ENCODE measurements at regions not wholly inside any gene's neighbourhood (a gene's known extent, or its start where the extent isn't known, plus 50 kb on each side); places are given as distances from the start of the nearest gene placed in this dataset.

- no peak for FAIRE-seq
Measured at GRCh38 chr3:88209356-88209755, 59.6 kb downstream of the C3orf38 start.

GRCh38 chr3:88211096-88211890 is 61.5 kb downstream of the C3orf38 start:
- FAIRE-seq (no peak), DNase-seq (ENCODE audit: low spot score) (no peak)

More at GRCh38 chr3:88209356-88209755, 59.6 kb downstream of the C3orf38 start:
- DNase-seq (ENCODE audit: low spot score), result no peak

- DNase-seq (ENCODE audit: low spot score), result no peak
- FAIRE-seq, result no peak
Measured at GRCh38 chr3:88219138-88219792, 69.5 kb downstream of the C3orf38 start.

DNA sequence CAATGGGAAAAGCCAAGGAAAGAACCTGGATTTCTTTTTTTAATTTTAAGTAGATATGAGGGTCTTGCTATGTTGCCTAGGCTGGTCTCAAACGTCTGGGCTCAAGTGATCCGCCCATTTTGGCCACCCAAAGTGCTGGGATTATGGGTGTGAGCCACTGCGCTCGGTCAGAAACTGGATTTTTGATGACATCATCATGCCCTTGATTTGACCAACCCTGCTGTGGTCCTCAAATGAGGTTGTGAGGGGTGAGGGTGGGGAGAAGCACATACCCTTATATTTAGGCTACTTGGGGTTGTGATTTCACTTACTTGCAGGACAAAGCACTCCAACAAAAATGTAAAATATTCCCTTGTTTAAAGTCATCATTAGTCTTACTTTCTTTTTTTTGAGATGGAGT is 70.4 kb downstream of the C3orf38 start:
- FAIRE-seq, result no peak
- DNase-seq (ENCODE audit: low spot score), result no peak

GRCh38 chr3:88221726-88222125 is 72.0 kb downstream of the C3orf38 start:
- FAIRE-seq (no peak), DNase-seq (ENCODE audit: low spot score) (no peak)

DNA sequence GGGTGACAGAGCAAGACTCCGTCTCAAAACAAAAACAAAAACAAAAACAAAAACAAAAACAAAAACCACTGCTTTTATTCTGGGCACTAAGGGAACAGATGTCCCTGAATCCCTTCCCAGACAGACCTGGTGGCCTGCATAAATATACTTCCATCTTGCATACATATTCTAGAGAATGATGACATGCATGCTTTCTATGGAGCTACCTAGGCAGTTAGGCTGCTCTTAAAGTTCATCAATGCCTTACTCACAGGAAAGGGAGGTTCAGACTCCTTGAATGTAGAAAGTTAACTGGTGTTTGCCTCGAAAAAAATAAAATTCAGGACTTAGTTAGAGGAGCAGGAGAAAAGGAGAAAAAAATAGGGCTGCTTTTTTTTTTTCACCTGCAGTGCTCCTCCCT is 72.6 kb downstream of the C3orf38 start:
- no peak for DNase-seq (ENCODE audit: low spot score)

GRCh38 chr3:88225326-88226008 is 75.7 kb downstream of the C3orf38 start:
- DNase-seq (ENCODE audit: low spot score) (no peak), FAIRE-seq (no peak)

More for the DNA sequence above, 72.6 kb downstream of the C3orf38 start:
- no peak for FAIRE-seq

DNA sequence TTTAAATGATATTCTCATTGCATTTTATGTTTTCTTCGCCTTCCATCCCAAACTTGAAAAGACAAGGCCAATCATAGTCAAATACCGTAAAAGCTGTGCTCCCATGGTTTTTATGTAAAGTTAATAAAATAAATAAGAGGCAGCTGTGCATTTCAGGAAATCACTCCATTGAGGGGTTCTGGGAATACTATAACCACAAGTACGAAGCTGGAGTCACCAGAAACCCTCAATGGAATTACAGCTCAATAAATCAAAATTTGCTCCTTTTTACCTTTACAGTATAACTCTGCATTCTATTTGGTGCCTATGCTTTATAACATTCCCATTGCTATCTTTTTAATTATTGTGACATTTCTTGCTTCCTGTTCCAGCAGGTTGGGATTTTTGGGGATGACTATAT is 77.2 kb downstream of the C3orf38 start:
- DNase-seq (ENCODE audit: low spot score), result no peak
- FAIRE-seq, result no peak

GRCh38 chr3:88230638-88231037 is 80.9 kb downstream of the C3orf38 start:
- FAIRE-seq, result no peak
- DNase-seq (ENCODE audit: low spot score), result no peak

DNA sequence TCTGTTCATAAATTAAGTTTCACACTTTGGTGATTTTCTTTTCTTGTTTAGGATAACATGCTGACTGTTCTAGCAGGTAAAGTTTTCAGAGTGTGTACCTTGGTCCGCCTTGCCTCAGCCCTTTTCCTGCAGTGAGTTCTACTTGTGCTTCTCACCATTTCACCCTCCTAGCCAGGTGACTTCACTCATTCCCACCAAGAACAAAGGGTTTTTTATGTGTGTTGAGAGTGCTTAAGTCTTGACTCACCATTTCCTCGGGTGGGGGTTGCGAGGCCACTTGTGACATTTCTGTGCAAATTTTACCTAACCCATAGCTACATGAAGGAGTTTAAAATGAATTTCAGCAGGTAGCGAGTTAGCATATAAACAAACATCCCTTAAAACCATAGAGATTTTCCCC is 81.4 kb downstream of the C3orf38 start:
- DNase-seq (ENCODE audit: low spot score) (no peak), FAIRE-seq (no peak)

GRCh38 chr3:88231632-88232031 is 81.9 kb downstream of the C3orf38 start:
- FAIRE-seq, result no peak
- DNase-seq (ENCODE audit: low spot score), result no peak

DNA sequence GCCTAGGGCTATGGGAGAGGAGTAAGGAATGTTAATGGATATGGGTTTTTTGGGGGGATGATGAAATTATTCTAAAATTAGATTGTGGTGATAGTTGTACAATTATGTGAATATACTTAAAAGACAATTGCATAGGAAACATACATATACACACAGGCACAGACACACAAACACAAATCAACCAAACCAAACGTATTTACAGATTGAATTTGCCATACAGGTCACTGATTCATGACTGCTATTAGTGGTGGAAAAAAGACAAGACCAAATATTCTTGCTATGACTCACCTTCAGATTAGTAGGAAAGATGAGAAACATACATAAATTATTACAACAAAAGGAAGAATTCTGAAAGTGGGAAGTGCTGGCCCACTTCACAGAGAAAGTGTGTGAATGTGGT is 85.3 kb downstream of the C3orf38 start:
- DNase-seq (ENCODE audit: low spot score) (no peak), FAIRE-seq (no peak)

DNA sequence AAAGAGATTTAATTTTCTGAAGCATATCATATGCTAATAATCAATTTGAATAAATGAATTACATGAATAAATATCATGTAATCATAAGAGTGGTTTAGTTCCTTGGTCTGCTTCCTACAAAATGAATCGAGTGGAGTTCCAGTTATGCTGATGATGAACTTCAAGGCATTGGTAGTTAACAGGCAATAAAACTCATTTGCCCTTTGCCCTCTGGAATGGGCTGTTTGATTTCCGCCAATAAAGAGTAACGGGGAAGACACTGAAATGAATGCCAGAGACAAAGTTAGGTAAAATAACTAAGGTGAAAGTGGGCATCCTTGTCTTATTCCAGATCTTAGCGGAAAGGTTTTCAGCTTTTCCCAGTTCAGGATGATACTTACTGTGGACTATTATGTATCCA is 90.1 kb downstream of the C3orf38 start:
- FAIRE-seq (no peak), DNase-seq (ENCODE audit: low spot score) (no peak)

DNA sequence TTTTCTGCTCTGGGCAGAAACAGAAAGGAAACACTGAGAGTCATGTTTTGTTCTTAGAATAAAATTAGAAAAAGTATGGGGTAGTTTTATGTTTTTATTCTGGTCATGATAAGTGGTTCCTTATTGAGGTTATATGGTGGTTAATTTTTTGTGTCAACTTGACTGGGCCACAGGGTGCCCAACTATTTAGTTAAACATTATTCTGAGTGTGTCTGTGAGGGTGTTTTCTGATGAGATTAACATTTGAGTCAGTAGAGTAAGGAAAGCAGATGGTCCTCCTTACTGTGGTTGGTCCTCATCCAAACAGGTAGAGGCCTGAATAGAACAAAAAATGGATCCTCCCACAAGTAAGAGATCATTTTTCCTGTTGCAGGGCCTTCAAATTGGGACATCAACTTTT is 98.9 kb downstream of the C3orf38 start:
- FAIRE-seq, result no peak

GRCh38 chr3:88259045-88259444 is 109.3 kb downstream of the C3orf38 start:
- DNase-seq (ENCODE audit: low spot score), result no peak

More for the DNA sequence above, 98.9 kb downstream of the C3orf38 start:
- DNase-seq (ENCODE audit: low spot score), result no peak

GRCh38 chr3:88262527-88262926 is 112.8 kb downstream of the C3orf38 start:
- FAIRE-seq, result no peak
- DNase-seq (ENCODE audit: low spot score), result no peak

More at GRCh38 chr3:88259045-88259444, 109.3 kb downstream of the C3orf38 start:
- FAIRE-seq, result no peak

DNA sequence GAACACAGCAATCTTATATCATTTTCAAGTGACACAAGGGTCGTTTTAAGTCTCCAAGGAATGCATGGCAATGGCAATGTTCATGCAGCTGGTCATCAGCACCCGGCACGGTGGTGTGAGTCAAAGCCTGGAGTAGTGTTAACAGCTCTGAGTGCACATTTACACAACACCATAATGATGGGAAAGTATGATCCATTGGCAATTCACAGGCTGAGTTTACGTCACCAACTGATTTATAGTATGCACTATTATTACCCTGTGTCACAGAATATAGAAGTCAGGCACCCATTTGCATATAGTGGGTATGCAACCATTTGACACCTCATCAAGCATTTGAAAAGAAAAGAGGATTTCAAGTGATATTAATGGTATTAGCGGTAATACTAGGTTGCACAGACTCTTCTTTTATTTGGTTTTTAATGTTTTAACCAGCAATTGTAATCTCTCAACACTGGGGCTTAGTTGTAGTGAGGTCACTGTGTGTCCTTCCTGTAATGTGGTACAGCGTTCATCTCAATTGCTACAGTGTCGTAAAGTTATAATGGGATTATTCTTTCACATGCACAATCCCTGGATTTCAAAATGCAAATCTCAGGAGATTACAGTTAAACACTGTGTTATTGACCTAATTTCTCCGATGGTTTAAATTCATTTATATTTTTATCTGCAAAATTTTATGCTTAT is 113.8 kb downstream of the C3orf38 start:
- FAIRE-seq (no peak), DNase-seq (ENCODE audit: low spot score) (no peak)

- FAIRE-seq, result no peak
- no peak for DNase-seq (ENCODE audit: low spot score)
Measured at GRCh38 chr3:88267441-88267840, 117.7 kb downstream of the C3orf38 start.

DNA sequence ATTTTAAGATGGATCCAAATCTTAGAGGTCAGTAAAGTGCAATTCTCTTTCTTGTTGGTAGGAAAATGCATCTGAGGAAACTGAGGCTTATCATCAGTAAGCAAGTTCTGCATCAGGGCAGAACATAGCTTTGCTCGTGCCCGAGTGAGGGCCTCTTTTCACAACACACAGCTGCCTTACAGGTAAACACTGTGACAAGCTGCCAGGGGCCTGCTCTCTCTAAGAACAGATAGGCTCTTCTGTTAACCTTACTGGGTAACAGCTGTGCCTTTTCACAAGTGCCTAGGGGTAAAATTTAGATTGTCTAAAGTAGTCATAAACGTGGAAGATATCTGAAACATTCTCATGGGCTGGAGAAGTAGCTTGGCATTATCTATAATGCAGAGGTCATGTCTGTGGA is 118.1 kb downstream of the C3orf38 start:
- FAIRE-seq (no peak), DNase-seq (ENCODE audit: low spot score) (no peak)

DNA sequence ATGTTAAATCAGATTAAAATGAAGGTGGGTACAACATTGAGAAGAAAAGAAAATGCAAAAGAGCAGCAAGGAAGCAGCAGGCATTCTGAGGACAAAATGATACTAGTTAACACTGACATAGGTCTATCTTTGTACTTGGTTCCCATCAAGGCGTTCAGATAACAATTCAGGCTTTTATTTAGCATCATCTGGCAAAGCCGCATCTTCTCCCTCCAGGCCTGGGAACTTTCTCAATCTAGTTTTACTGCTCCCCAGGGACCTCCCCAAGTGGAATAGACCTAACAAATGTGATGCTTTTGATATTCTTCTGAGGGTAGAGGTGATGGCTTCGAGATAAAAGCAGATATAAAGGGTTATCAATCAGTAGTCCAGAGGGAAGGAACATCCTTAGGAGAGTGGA is 130.6 kb downstream of the C3orf38 start:
- FAIRE-seq (no peak), DNase-seq (ENCODE audit: low spot score) (no peak)

- DNase-seq (ENCODE audit: low spot score) (no peak), FAIRE-seq (no peak)
Measured at GRCh38 chr3:88282528-88283241, 132.9 kb downstream of the C3orf38 start.

All from RCC 7860 (cell line).